DOHH2 (cell line): ENCODE measurements at regions not wholly inside any gene's neighbourhood (a gene's known extent, or its start where the extent isn't known, plus 50 kb on each side); places are given as distances from the start of the nearest gene placed in this dataset.

Experiments
- EZH2phosphoT487 ChIP-seq: fragments of 200-600 bp; sonication (generic); IDR thresholded peaks from 2 replicates; pipeline ENCODE4 v1.6.1; 2017; ENCODE audit warnings: borderline replicate concordance, mild to moderate bottlenecking, antibody characterized with exemption, low read length, moderate library complexity, mixed read lengths
- TF ChIP-seq, protein P1 (sequence below): fragments of 200-600 bp; sonication (generic); IDR thresholded peaks from one replicate; pipeline ENCODE4 v1.5.1; 2014; ENCODE audit warnings: antibody characterized with exemption, mild to moderate bottlenecking, low read depth, low read length; ENCODE audit not compliant: poor library complexity, severe bottlenecking

DNA sequence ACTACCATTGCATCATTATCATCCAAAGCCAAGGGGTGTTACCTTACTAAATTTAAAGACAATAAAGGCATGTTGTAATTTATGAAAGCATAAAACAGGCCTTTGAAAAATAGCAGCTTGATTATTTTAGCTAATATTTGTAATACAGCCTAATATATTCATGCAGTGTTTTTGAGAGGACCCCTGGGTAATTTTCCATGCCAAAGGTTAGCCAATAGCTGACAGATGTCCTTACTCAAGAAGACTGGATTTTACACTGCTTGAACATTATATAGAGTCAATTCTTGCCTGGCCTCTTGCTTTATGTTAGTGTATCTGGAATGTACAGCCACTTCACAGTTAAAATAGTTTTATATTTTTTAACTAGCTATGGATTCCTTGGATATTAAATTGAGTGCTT, 337.8 kb upstream of the PAPPA start:
- TF ChIP-seq, protein P1, sequence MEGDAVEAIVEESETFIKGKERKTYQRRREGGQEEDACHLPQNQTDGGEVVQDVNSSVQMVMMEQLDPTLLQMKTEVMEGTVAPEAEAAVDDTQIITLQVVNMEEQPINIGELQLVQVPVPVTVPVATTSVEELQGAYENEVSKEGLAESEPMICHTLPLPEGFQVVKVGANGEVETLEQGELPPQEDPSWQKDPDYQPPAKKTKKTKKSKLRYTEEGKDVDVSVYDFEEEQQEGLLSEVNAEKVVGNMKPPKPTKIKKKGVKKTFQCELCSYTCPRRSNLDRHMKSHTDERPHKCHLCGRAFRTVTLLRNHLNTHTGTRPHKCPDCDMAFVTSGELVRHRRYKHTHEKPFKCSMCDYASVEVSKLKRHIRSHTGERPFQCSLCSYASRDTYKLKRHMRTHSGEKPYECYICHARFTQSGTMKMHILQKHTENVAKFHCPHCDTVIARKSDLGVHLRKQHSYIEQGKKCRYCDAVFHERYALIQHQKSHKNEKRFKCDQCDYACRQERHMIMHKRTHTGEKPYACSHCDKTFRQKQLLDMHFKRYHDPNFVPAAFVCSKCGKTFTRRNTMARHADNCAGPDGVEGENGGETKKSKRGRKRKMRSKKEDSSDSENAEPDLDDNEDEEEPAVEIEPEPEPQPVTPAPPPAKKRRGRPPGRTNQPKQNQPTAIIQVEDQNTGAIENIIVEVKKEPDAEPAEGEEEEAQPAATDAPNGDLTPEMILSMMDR, result no peak
- TF ChIP-seq EZH2phosphoT487, result no peak
